ENCODE measurements at regions not wholly inside any gene's neighbourhood (a gene's known extent, or its start where the extent isn't known, plus 50 kb on each side); places are given as distances from the start of the nearest gene placed in this dataset.

DNA sequence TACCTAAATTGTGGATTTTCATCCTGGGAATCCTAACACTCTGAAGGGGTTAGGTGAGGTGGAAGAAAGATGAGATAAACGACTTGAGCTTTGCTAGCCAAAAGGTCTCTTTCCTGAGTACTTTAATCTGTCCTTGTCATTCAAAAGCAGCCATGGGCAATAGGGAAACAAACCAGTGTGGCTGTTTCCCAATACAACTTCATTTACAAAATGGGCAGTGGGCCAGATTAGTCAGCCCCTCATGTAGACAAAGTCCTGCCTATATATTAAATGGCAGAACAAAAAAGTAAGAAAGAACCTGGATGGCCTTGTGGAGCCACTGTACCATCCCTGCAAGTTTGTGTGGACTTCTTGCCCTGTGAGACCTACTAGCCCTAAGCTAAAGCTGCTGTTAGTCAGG lies 51.0 kb upstream of the NFIL3 start:
- H3K27ac Mint-ChIP-seq (ENCODE audit: unreplicated experiment) = no peak overlapping the region
- Histone ChIP-seq H3K9me3 (ENCODE audit: insufficient read depth, low read depth, low read length) (no peaks in the 10 kb centered on the region), H3K79me2 (ENCODE audit: insufficient read depth, low read length) (no peaks in the 10 kb centered on the region), H2AFZ (ENCODE audit: low read depth, low read length) (no peak overlapping the region), H4K20me1 (ENCODE audit: insufficient read depth, low read length) (no peaks in the 10 kb centered on the region), H3K4me3 (ENCODE audit: insufficient read depth, low read depth, low read length) (no peak overlapping the region), H3K27me3 (ENCODE audit: insufficient read depth, low read length) (no peaks in the 10 kb centered on the region), H3K4me2 (ENCODE audit: low read length) (no peak overlapping the region), H3K9ac (ENCODE audit: low read length) (no peak overlapping the region), H3K4me1 (ENCODE audit: insufficient read depth, low read length) (peaks cover 4% of the 10 kb centered on the region), H3K27ac (ENCODE audit: low read depth, low read length) (no peak overlapping the region), H3K36me3 (ENCODE audit: insufficient read depth, low read length) (no peaks in the 10 kb centered on the region)
- H3K27me3 Mint-ChIP-seq (ENCODE audit: low read depth, unreplicated experiment) = peaks cover 1% of the 10 kb centered on the region
- peaks cover 28% of the 10 kb centered on the region for H3K9me3 Mint-ChIP-seq (ENCODE audit: unreplicated experiment)
- FAIRE-seq (no peak), DNase-seq (ENCODE audit: low read depth) (no peak)
- no peak for TF ChIP-seq EZH2 (IDR thresholded peaks at IDR 0.05; ENCODE audit: insufficient read depth, low read length)
- TF ChIP-seq, protein P1, sequence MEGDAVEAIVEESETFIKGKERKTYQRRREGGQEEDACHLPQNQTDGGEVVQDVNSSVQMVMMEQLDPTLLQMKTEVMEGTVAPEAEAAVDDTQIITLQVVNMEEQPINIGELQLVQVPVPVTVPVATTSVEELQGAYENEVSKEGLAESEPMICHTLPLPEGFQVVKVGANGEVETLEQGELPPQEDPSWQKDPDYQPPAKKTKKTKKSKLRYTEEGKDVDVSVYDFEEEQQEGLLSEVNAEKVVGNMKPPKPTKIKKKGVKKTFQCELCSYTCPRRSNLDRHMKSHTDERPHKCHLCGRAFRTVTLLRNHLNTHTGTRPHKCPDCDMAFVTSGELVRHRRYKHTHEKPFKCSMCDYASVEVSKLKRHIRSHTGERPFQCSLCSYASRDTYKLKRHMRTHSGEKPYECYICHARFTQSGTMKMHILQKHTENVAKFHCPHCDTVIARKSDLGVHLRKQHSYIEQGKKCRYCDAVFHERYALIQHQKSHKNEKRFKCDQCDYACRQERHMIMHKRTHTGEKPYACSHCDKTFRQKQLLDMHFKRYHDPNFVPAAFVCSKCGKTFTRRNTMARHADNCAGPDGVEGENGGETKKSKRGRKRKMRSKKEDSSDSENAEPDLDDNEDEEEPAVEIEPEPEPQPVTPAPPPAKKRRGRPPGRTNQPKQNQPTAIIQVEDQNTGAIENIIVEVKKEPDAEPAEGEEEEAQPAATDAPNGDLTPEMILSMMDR (IDR thresholded peaks at IDR 0.05; ENCODE audit: insufficient read depth, low read depth, low read length) = no peak
- peaks cover 19% of the 10 kb centered on the region for H3K4me1 Mint-ChIP-seq (ENCODE audit: low read depth, unreplicated experiment)
- no peak overlapping the region for H3K4me3 Mint-ChIP-seq (ENCODE audit: unreplicated experiment)
- peaks cover 6% of the 10 kb centered on the region for H3K36me3 Mint-ChIP-seq (ENCODE audit: low read depth, unreplicated experiment)
